ENCODE measurements at regions not wholly inside any gene's neighbourhood (a gene's known extent, or its start where the extent isn't known, plus 50 kb on each side); places are given as distances from the start of the nearest gene placed in this dataset.
A peak's percentile ranks its signal among the peaks of the same experiment; 100 is the strongest.

DNA sequence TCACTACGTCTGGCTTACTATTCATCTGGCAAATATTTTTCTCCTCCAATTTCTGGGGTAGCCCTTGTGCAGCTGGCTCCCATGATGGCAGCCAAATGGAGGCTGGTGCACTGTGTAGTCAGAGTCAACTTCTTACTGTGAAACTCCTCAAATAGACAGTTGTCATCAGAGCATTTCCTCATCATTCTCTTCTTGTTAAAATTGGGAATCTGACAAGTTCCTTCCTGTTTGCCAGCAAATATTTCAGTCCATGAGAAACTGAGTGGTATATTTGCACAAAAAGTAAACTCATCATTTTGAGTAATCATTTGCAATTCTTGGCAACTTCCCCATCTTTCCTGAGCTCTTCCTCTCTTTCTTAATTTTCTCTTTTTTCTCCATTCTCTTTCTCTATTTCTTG lies 394.9 kb upstream of the RGS17 start:
- Histone ChIP-seq H3K36me3 (no peaks in the 10 kb centered on the region), H3K9me3 (ENCODE audit: severe bottlenecking) (no peaks in the 10 kb centered on the region), H3K27ac (no peak overlapping the region), H3K27me3 (ENCODE audit: insufficient read depth, low read depth, severe bottlenecking) (no peaks in the 10 kb centered on the region), H3K4me3 (ENCODE audit: low read depth, low read length) (no peak overlapping the region)
- DNase-seq = no peak
- TF ChIP-seq, protein P1, sequence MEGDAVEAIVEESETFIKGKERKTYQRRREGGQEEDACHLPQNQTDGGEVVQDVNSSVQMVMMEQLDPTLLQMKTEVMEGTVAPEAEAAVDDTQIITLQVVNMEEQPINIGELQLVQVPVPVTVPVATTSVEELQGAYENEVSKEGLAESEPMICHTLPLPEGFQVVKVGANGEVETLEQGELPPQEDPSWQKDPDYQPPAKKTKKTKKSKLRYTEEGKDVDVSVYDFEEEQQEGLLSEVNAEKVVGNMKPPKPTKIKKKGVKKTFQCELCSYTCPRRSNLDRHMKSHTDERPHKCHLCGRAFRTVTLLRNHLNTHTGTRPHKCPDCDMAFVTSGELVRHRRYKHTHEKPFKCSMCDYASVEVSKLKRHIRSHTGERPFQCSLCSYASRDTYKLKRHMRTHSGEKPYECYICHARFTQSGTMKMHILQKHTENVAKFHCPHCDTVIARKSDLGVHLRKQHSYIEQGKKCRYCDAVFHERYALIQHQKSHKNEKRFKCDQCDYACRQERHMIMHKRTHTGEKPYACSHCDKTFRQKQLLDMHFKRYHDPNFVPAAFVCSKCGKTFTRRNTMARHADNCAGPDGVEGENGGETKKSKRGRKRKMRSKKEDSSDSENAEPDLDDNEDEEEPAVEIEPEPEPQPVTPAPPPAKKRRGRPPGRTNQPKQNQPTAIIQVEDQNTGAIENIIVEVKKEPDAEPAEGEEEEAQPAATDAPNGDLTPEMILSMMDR (IDR thresholded peaks at IDR 0.05; ENCODE audit: low read depth, low read length) = no peak

DNA sequence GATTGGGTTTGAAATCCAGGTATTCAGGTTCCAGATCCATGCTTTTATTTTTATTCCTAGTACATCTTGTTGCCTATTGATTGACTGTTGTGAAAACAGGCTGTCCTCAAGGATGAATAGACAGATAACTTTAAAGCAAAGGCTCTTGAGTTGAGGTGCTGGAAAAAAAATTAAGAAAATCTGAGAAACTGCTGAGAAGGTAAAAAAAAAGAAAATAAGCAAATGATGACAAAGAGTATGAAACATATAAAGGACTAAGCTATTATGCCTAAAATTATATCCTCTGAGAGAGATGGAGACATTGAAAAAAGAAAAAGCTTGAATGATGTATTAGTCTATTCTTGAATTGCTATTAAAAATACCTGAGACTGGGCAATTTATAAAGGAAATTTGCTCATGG lies 392.3 kb upstream of the RGS17 start:
- Histone ChIP-seq H3K27me3 (ENCODE audit: insufficient read depth, low read depth, severe bottlenecking) (no peaks in the 10 kb centered on the region), H3K36me3 (no peaks in the 10 kb centered on the region), H3K4me3 (ENCODE audit: low read depth, low read length) (no peak overlapping the region), H3K27ac (no peak overlapping the region), H3K9me3 (ENCODE audit: severe bottlenecking) (no peaks in the 10 kb centered on the region)
- DNase-seq = no peak
- TF ChIP-seq, protein P1 (IDR thresholded peaks at IDR 0.05; ENCODE audit: low read depth, low read length) = no peak

DNA sequence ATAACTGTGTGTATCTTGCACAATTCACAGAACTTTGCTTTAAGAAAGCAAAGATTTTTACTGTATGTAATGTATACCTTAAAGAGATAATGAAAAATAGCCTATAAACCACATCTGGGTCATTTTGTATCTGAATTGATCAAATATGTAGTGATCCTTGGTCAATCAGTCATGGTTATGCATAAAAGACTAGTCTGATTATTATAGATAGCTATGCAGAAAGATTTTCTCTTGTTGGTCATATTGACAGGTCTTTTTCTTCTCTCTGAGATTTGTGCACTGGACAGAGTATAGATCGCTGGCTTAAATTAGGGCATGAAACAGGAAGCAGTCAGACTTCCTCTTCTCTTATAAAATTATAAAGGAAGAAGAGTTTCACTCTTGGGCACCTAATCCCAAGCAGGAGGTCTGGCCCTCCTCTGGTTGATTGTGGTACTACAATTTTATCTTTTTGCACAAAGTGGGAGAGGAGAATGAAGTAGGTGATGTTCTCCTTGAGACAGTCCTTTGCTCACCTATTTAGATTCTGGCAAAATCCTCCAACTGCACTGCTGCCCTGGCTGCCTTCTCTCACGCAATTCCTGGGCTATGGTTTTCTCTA lies 380.9 kb upstream of the RGS17 start:
- no peak for DNase-seq
- H3K27me3 ChIP-seq (ENCODE audit: insufficient read depth, low read depth, severe bottlenecking) = no peaks in the 10 kb centered on the region
- H3K9me3 ChIP-seq (ENCODE audit: severe bottlenecking) = no peaks in the 10 kb centered on the region
- H3K27ac ChIP-seq = no peak overlapping the region
- H3K4me3 ChIP-seq (ENCODE audit: low read depth, low read length) = no peak overlapping the region
- TF ChIP-seq, protein P1 (IDR thresholded peaks at IDR 0.05; ENCODE audit: low read depth, low read length) = peak; percentile 56
- H3K36me3 ChIP-seq = no peaks in the 10 kb centered on the region

DNA sequence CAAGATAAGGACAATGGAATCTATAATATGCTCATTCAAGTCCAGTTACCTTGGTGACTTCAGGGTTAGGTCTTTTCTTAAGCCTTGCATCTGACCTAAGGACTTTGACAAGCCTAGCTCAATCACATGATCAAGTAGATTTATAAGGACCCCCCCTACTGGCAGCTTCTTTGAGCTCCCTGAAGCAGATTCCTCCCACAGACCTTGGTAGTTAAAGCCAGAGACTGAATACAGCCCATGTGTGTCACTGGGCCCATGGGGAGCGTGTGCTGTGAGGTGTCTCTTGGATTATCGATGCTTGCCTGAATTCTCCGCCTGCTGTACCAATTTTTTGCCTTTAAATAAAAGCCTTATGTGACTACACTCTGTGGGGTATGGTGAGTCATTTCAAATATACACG lies 372.7 kb upstream of the RGS17 start:
- TF ChIP-seq, protein P1 (IDR thresholded peaks at IDR 0.05; ENCODE audit: low read depth, low read length) = 0 out of 2 replicates have a peak, but pooled peaks have one; percentile 16

DNA sequence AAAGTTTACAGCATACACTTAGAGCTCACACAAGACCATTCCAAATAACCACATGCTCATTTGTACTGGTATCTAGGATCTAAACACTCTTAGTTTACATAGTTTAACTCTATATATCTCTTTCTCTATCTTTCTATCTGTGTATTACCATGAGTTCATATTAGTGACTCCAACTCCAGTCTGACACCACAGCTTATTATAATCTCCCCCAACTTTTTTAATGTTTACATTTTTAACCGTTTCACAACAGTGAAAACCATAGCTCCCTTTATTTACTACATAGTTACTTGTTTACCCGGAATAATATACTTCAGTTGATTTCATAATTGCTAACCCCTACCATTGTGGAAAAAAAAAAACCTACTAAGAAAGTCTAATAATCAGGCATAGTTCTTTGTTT lies 362.4 kb upstream of the RGS17 start:
- DNase-seq = no peak
- no peaks in the 10 kb centered on the region for H3K9me3 ChIP-seq (ENCODE audit: severe bottlenecking)
- H3K27ac ChIP-seq = no peak overlapping the region
- no peak overlapping the region for H3K4me3 ChIP-seq (ENCODE audit: low read depth, low read length)
- TF ChIP-seq, protein P1 (IDR thresholded peaks at IDR 0.05; ENCODE audit: low read depth, low read length) = no peak
- no peaks in the 10 kb centered on the region for H3K36me3 ChIP-seq
- H3K27me3 ChIP-seq (ENCODE audit: insufficient read depth, low read depth, severe bottlenecking) = no peaks in the 10 kb centered on the region

More for the DNA sequence above, 372.7 kb upstream of the RGS17 start:
- peak; percentile 18 for DNase-seq
- H3K4me3 ChIP-seq (ENCODE audit: low read depth, low read length) = no peak overlapping the region
- no peaks in the 10 kb centered on the region for H3K36me3 ChIP-seq
- no peak overlapping the region for H3K27ac ChIP-seq
- no peaks in the 10 kb centered on the region for H3K27me3 ChIP-seq (ENCODE audit: insufficient read depth, low read depth, severe bottlenecking)
- no peaks in the 10 kb centered on the region for H3K9me3 ChIP-seq (ENCODE audit: severe bottlenecking)

DNA sequence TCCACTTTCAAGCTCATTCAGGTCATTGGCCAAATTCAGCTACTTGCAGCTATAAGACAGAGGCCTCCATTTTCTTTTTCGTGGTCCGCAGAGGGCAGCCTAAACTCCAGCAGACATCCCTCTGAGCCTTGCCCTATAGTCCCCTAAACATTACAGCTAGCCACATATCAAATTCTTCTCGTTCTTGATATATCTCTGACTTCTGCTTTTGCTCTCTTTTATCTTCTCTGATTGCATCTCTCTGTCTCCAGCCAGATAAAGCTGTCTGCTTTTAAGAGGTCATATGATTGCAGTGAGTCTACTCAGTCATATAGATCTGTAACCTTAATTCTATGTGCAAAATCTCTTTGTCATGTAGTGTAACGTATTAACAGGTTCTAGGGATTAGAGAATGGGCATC lies 358.4 kb upstream of the RGS17 start:
- Histone ChIP-seq H3K4me3 (ENCODE audit: low read depth, low read length) (no peak overlapping the region), H3K27ac (no peak overlapping the region), H3K36me3 (no peaks in the 10 kb centered on the region), H3K9me3 (ENCODE audit: severe bottlenecking) (no peaks in the 10 kb centered on the region), H3K27me3 (ENCODE audit: insufficient read depth, low read depth, severe bottlenecking) (no peaks in the 10 kb centered on the region)
- TF ChIP-seq, protein P1 (IDR thresholded peaks at IDR 0.05; ENCODE audit: low read depth, low read length) = no peak
- no peak for DNase-seq
